K562 (cell line): ENCODE measurements at regions not wholly inside any gene's neighbourhood (a gene's known extent, or its start where the extent isn't known, plus 50 kb on each side); places are given as distances from the start of the nearest gene placed in this dataset.

Experiments
- ATAC-seq: fragments of 200-7000 bp; cut with Tn5 transposase; 3 replicates; pipeline ENCODE4 v1.9.1; 2020; ENCODE audit warnings: moderate library complexity
- BruUV-seq: library from RNA; stranded (reverse); fragments of 400-500 nt; replicated peaks from 2 replicates; lab custom pipeline; 2021; lab: Mats Ljungman, UMichigan
- CTCF ChIA-PET: fragments of 300-600 bp; formaldehyde crosslinking; extraction: SDS; loops from one replicate; lab custom pipeline; 2021; ENCODE audit warnings: low intra/inter-chr PET ratio; lab: Yijun Ruan, JAX
- POLR2A ChIA-PET: fragments of 300-600, 350-650 bp; sonication (Branson Sonifier 250); formaldehyde crosslinking; extraction: SDS; loops from one replicate; lab custom pipeline; 2021; ENCODE audit warnings: antibody characterized with exemption, inconsistent platforms; lab: Yijun Ruan, JAX
- DNase-seq, 4 experiments: peaks; one replicate each; pipeline versions ENCODE4 v3.0.0 to v3.0.0-alpha.2; 2011 to 2018; ENCODE audit warnings: low spot score in 3 of 4, mixed read lengths in 3 of 4; ENCODE audit errors: extremely low read depth in 1 of 4
- FAIRE-seq: peaks from 2 replicates; lab custom pipeline; 2011; peaks lifted over from hg19 to GRCh38; lab: Jason Lieb, UNC
- H2AFZ ChIP-seq: 2 replicates; pipeline ENCODE4 v1.6.0; 2011; ENCODE audit warnings: low read depth, low read length, control low read depth, inconsistent platforms
- H3K27ac ChIP-seq: fragments of 200-600 bp; 3 replicates; pipeline ENCODE4 v1.8.0; 2011; ENCODE audit warnings: low read depth, mild to moderate bottlenecking, control low read depth, inconsistent platforms, low read length, moderate library complexity, mixed read lengths; ENCODE audit errors: extremely low read depth
- H3K27me3 ChIP-seq, 2 experiments: fragments of 300-600 bp in 1 of 2; 2 replicates in 1 of 2; 3 replicates in 1 of 2; pipeline versions ENCODE4 v1.6.0 to v1.8.0; 2011; ENCODE audit warnings: inconsistent platforms in 2 of 2, low read length in 2 of 2, mild to moderate bottlenecking in 1 of 2, mixed read lengths in 1 of 2, moderate library complexity in 1 of 2; ENCODE audit not compliant: control insufficient read depth in 2 of 2, insufficient read depth in 2 of 2
- H3K36me3 ChIP-seq: fragments of 300-600 bp; 3 replicates; pipeline ENCODE4 v1.8.0; 2011; ENCODE audit warnings: mild to moderate bottlenecking, low read length, inconsistent platforms; ENCODE audit not compliant: control insufficient read depth, insufficient read depth
- H3K4me1 ChIP-seq, 2 experiments: fragments of 200-600 bp in 1 of 2; replicated peaks in 1 of 2; 2 replicates in 1 of 2; 3 replicates in 1 of 2; pipeline versions ENCODE4 v1.5.1 to v1.8.0; 2011; ENCODE audit warnings: inconsistent platforms in 2 of 2, low read length in 2 of 2, mild to moderate bottlenecking in 1 of 2, mixed read lengths in 1 of 2, moderate library complexity in 1 of 2; ENCODE audit not compliant: control insufficient read depth in 2 of 2, insufficient read depth in 2 of 2
- H3K4me2 ChIP-seq: 2 replicates; pipeline ENCODE4 v1.6.1; 2011; ENCODE audit warnings: low read length, control low read depth, inconsistent platforms, mixed read lengths; ENCODE audit not compliant: insufficient read depth
- H3K4me3 ChIP-seq: fragments of 200-600 bp; sonication (generic), shearing (Covaris generic); 2 replicates; pipeline ENCODE4 v1.5.1; 2016; ENCODE audit warnings: control low read depth, inconsistent platforms
- H3K79me2 ChIP-seq: fragments of 200-600 bp; 3 replicates; pipeline ENCODE4 v1.8.0; 2011; ENCODE audit warnings: low read length, inconsistent platforms; ENCODE audit not compliant: control insufficient read depth, insufficient read depth
- H3K9ac ChIP-seq, 2 experiments: 2 replicates each; pipeline versions ENCODE4 v1.6.0 to v1.6.1; 2011; ENCODE audit warnings: low read depth in 2 of 2, low read length in 2 of 2, control low read depth in 1 of 2, inconsistent platforms in 1 of 2, mild to moderate bottlenecking in 1 of 2, mixed read lengths in 1 of 2; ENCODE audit not compliant: insufficient read depth in 1 of 2
- H3K9me1 ChIP-seq: one replicate; pipeline ENCODE4 v1.6.0; 2011; ENCODE audit warnings: inconsistent platforms, mild to moderate bottlenecking, low read length, moderate library complexity; ENCODE audit not compliant: control insufficient read depth, insufficient read depth
- H3K9me3 ChIP-seq: replicated peaks from 2 replicates; pipeline ENCODE4 v1.5.1; 2011; ENCODE audit warnings: low read depth, low read length, inconsistent platforms; ENCODE audit not compliant: control insufficient read depth, insufficient read depth
- H4K20me1 ChIP-seq: replicated peaks from 2 replicates; pipeline ENCODE4 v1.6.1; 2011; ENCODE audit warnings: low read length, inconsistent platforms, mixed read lengths; ENCODE audit not compliant: control insufficient read depth, insufficient read depth
- AFF1 ChIP-seq, 2 experiments: fragments of 450-650 bp; IDR thresholded peaks; 2 replicates each; pipeline ENCODE4 v1.6.1; 2018; ENCODE audit warnings: mild to moderate bottlenecking in 2 of 2, low read depth in 1 of 2; ENCODE audit not compliant: partially characterized antibody in 2 of 2
- C11orf30 ChIP-seq: fragments of 450-650 bp; IDR thresholded peaks from 2 replicates; pipeline ENCODE4 v1.6.1; 2016; ENCODE audit warnings: low read depth, mild to moderate bottlenecking
- CCAR2 ChIP-seq: fragments of 200-400 bp; formaldehyde crosslinking; IDR thresholded peaks from 2 replicates; pipeline ENCODE4 v1.6.1; 2017; ENCODE audit warnings: mild to moderate bottlenecking, low read depth, low read length
- CEBPZ ChIP-seq: fragments of 150-350 bp; IDR thresholded peaks from 2 replicates; pipeline ENCODE4 v1.6.1; 2014; ENCODE audit warnings: low read depth, mild to moderate bottlenecking, low read length, borderline replicate concordance
- HCFC1 ChIP-seq: IDR thresholded peaks from 2 replicates; pipeline ENCODE4 v1.6.1; 2012; ENCODE audit warnings: low read depth, low read length, improper control_type of control experiment
- PTRF ChIP-seq: fragments of 450-650 bp; IDR thresholded peaks from 2 replicates; pipeline ENCODE4 v1.6.1; 2016; ENCODE audit warnings: mild to moderate bottlenecking, missing genetic modification characterization, missing compliant biosample characterization
- RFX1 ChIP-seq: fragments of 450-650 bp; IDR thresholded peaks from 2 replicates; pipeline ENCODE4 v1.6.1; 2016; ENCODE audit warnings: mild to moderate bottlenecking, moderate library complexity
- ZBTB43 ChIP-seq: sonication (generic); formaldehyde crosslinking; IDR thresholded peaks from 2 replicates; pipeline ENCODE4 v1.8.0; 2023; ENCODE audit warnings: mild to moderate bottlenecking, missing genetic modification reagents
- ZNF146 ChIP-seq: IDR thresholded peaks from one replicate; pipeline ENCODE4 v1.6.1; 2018; ENCODE audit warnings: missing compliant biosample characterization; ENCODE audit not compliant: unreplicated experiment
- WGBS: fragments of 100-300 bp; shearing (Covaris generic); methylation state at CpG from one replicate; pipeline ENCODE4 v1.1.6; 2016; ENCODE audit warnings: low coverage, mixed read lengths; ENCODE audit not compliant: insufficient coverage; ENCODE audit errors: missing lambda C conversion rate; 5-methylcytosine and 5-hydroxymethylcytosine counted together
- in situ Hi-C: fragments of 300-500 bp; cut with MboI; formaldehyde crosslinking; loops from 4 replicates; pipeline ENCODE4 v1.15.0; 2018; ENCODE audit warnings: inconsistent platforms, mixed read lengths
- intact Hi-C: fragments of 100-400 bp; cut with micrococcal nuclease; formaldehyde crosslinking; loops from 2 replicates; pipeline ENCODE4 v1.14.2; 2022
- TF ChIP-seq, protein P1 (sequence below), 2 experiments: fragments of 450-650 bp; IDR thresholded peaks; 2 replicates each; pipeline ENCODE4 v1.6.1; 2016

GRCh38 chr3:188036375-188037194 lies 117.4 kb upstream of the LPP start:
- Histone ChIP-seq H3K9ac (no peak overlapping the region), H3K79me2 (no peaks in the 10 kb centered on the region), H3K9me3 (no peaks in the 10 kb centered on the region), H3K4me2 (no peak overlapping the region), H3K4me1 (no peaks in the 10 kb centered on the region), H3K4me3 (no peak overlapping the region), H2AFZ (no peak overlapping the region), H3K36me3 (no peaks in the 10 kb centered on the region), H3K27ac (no peak overlapping the region), H4K20me1 (no peaks in the 10 kb centered on the region), H3K9me1 (no peaks in the 10 kb centered on the region), H3K27me3 (no peaks in the 10 kb centered on the region)
- ChIA-PET POLR2A (no interaction called here), CTCF (interaction anchor here (0.6 kb wide), 1 partner anchor 150 kb away, joined by 3 read pairs; no protein-coding TSS in a partner anchor)
- intact Hi-C loops: no loop called here
- in situ Hi-C loops: no loop called here
- ATAC-seq (no peak), FAIRE-seq (no peak), DNase-seq (no peak)
- WGBS: 0% methylated on average over 3 of the region's 3 CpGs
- no TSS peak for BruUV-seq
- TF ChIP-seq CCAR2: no peak
- no peak for TF ChIP-seq RFX1
- no peak for TF ChIP-seq ZNF146 (CRISPR knock-in tag)
- TF ChIP-seq HCFC1: no peak
- TF ChIP-seq CEBPZ: no peak
- no peak for TF ChIP-seq C11orf30
- no peak for TF ChIP-seq ZBTB43 (CRISPR knock-in tag)
- TF ChIP-seq AFF1 (IDR thresholded peaks at IDR 0.05; ENCODE audit: low read depth in 1 of 2, partially characterized antibody in 2 of 2): no peak
- no peak for TF ChIP-seq PTRF (tag)
- TF ChIP-seq, protein P1, sequence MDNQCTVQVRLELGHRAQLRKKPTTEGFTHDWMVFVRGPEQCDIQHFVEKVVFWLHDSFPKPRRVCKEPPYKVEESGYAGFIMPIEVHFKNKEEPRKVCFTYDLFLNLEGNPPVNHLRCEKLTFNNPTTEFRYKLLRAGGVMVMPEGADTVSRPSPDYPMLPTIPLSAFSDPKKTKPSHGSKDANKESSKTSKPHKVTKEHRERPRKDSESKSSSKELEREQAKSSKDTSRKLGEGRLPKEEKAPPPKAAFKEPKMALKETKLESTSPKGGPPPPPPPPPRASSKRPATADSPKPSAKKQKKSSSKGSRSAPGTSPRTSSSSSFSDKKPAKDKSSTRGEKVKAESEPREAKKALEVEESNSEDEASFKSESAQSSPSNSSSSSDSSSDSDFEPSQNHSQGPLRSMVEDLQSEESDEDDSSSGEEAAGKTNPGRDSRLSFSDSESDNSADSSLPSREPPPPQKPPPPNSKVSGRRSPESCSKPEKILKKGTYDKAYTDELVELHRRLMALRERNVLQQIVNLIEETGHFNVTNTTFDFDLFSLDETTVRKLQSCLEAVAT (IDR thresholded peaks at IDR 0.05): no peak
